Smooth muscle cell (in vitro differentiated cells): ENCODE measurements at regions not wholly inside any gene's neighbourhood (a gene's known extent, or its start where the extent isn't known, plus 50 kb on each side); places are given as distances from the start of the nearest gene placed in this dataset.

Experiments
- DNase-seq: peaks from one replicate; lab custom pipeline; 2025; ENCODE audit not compliant: unreplicated experiment; lab: John Stamatoyannopoulos, UW
- H2AFZ ChIP-seq: fragments of 200-600 bp; sonication (generic); 2 replicates; pipeline ENCODE4 v1.6.0; 2016; ENCODE audit warnings: antibody characterized with exemption, low read depth, mild to moderate bottlenecking
- H3F3A ChIP-seq: fragments of 200-600 bp; sonication (generic); 2 replicates; pipeline ENCODE4 v1.6.0; 2017; ENCODE audit warnings: antibody characterized with exemption, low read depth
- H3K27ac ChIP-seq: fragments of 200-600 bp; sonication (generic); 2 replicates; pipeline ENCODE4 v1.5.1; 2016; ENCODE audit warnings: low read depth, mild to moderate bottlenecking
- H3K27me3 ChIP-seq: fragments of 200-600 bp; sonication (generic); 2 replicates; pipeline ENCODE4 v1.6.1; 2016; ENCODE audit warnings: low read depth, mild to moderate bottlenecking
- H3K36me3 ChIP-seq: fragments of 200-600 bp; sonication (generic); 2 replicates; pipeline ENCODE4 v1.5.1; 2016; ENCODE audit warnings: low read depth
- H3K4me1 ChIP-seq: fragments of 200-600 bp; sonication (generic); 2 replicates; pipeline ENCODE4 v1.5.1; 2016; ENCODE audit warnings: low read depth
- H3K4me2 ChIP-seq: fragments of 200-600 bp; sonication (generic); 2 replicates; pipeline ENCODE4 v1.6.0; 2016; ENCODE audit warnings: mild to moderate bottlenecking
- H3K4me3 ChIP-seq: fragments of 200-600 bp; sonication (generic); 2 replicates; pipeline ENCODE4 v1.5.1; 2016; ENCODE audit warnings: mild to moderate bottlenecking
- H3K79me2 ChIP-seq: fragments of 200-600 bp; sonication (generic); 2 replicates; pipeline ENCODE4 v1.6.0; 2016; ENCODE audit warnings: low read depth, mild to moderate bottlenecking
- H3K9ac ChIP-seq: fragments of 200-600 bp; sonication (generic); 2 replicates; pipeline ENCODE4 v1.6.0; 2016; ENCODE audit warnings: low read depth
- H3K9me3 ChIP-seq: fragments of 200-600 bp; sonication (generic); replicated peaks from 2 replicates; pipeline ENCODE4 v1.5.1; 2016; ENCODE audit warnings: low read depth
- H4K20me1 ChIP-seq: fragments of 200-600 bp; sonication (generic); 2 replicates; pipeline ENCODE4 v1.6.0; 2016; ENCODE audit warnings: low read depth
- CTCF ChIP-seq: fragments of 200-600 bp; sonication (generic); IDR thresholded peaks from 2 replicates; pipeline ENCODE4 v1.5.1; 2017; ENCODE audit warnings: borderline replicate concordance, mild to moderate bottlenecking, antibody characterized with exemption; ENCODE audit not compliant: insufficient read depth, poor library complexity, severe bottlenecking
- WGBS: methylation state at CpG from one replicate; pipeline ENCODE4 v1.1.7; 2016; ENCODE audit warnings: low lambda C conversion rate; 5-methylcytosine and 5-hydroxymethylcytosine counted together

- Histone ChIP-seq H3K9me3 (no peaks in the 10 kb centered on the region), H2AFZ (no peak overlapping the region), H4K20me1 (no peaks in the 10 kb centered on the region), H3K36me3 (no peaks in the 10 kb centered on the region), H3K9ac (no peak overlapping the region), H3K4me1 (no peaks in the 10 kb centered on the region), H3K27ac (no peak overlapping the region), H3K4me2 (no peak overlapping the region), H3K79me2 (no peaks in the 10 kb centered on the region), H3K27me3 (no peaks in the 10 kb centered on the region), H3F3A (no peaks in the 10 kb centered on the region), H3K4me3 (no peak overlapping the region)
- WGBS, result 88% methylated on average over 4 of the region's 4 CpGs
- DNase-seq, result no peak
- TF ChIP-seq CTCF, result no peak
Observed at GRCh38 chr2:108128249-108128648, 111.5 kb upstream of the SULT1C3 start.

- 36% methylated on average over 4 of the region's 4 CpGs for WGBS
- Histone ChIP-seq H3K27ac (no peak overlapping the region), H3K9me3 (no peaks in the 10 kb centered on the region), H3K36me3 (no peaks in the 10 kb centered on the region), H3K4me3 (no peak overlapping the region), H3K27me3 (no peaks in the 10 kb centered on the region), H3K79me2 (no peaks in the 10 kb centered on the region), H4K20me1 (no peaks in the 10 kb centered on the region), H3K9ac (no peak overlapping the region), H2AFZ (no peak overlapping the region), H3F3A (no peaks in the 10 kb centered on the region), H3K4me1 (no peaks in the 10 kb centered on the region), H3K4me2 (no peak overlapping the region)
- no peak for DNase-seq
- TF ChIP-seq CTCF, result no peak
Observed at GRCh38 chr2:108129636-108130035, 110.1 kb upstream of the SULT1C3 start.

GRCh38 chr2:108133457-108133856 is 106.3 kb upstream of the SULT1C3 start:
- Histone ChIP-seq H3K4me3 (no peak overlapping the region), H3K36me3 (no peaks in the 10 kb centered on the region), H3K4me2 (no peak overlapping the region), H3F3A (no peaks in the 10 kb centered on the region), H3K4me1 (no peaks in the 10 kb centered on the region), H3K27ac (no peak overlapping the region), H3K27me3 (no peaks in the 10 kb centered on the region), H2AFZ (no peak overlapping the region), H4K20me1 (no peaks in the 10 kb centered on the region), H3K9me3 (no peaks in the 10 kb centered on the region), H3K79me2 (no peaks in the 10 kb centered on the region), H3K9ac (no peak overlapping the region)
- WGBS, result 55% methylated on average over 2 of the region's 2 CpGs
- no peak for DNase-seq
- TF ChIP-seq CTCF, result no peak

GRCh38 chr2:108139521-108139920 is 100.2 kb upstream of the SULT1C3 start:
- H3K36me3 ChIP-seq, result no peaks in the 10 kb centered on the region
- no peak overlapping the region for H3K4me2 ChIP-seq
- no peak overlapping the region for H3K4me3 ChIP-seq
- no peaks in the 10 kb centered on the region for H4K20me1 ChIP-seq
- H3K9me3 ChIP-seq, result no peaks in the 10 kb centered on the region
- H3K79me2 ChIP-seq, result no peaks in the 10 kb centered on the region
- H3K27me3 ChIP-seq, result no peaks in the 10 kb centered on the region
- no peak overlapping the region for H2AFZ ChIP-seq
- H3K4me1 ChIP-seq, result no peaks in the 10 kb centered on the region
- no peaks in the 10 kb centered on the region for H3F3A ChIP-seq
- 67% methylated on average over 2 of the region's 2 CpGs for WGBS
- DNase-seq, result no peak
- H3K27ac ChIP-seq, result no peak overlapping the region
- no peak for TF ChIP-seq CTCF
- H3K9ac ChIP-seq, result no peak overlapping the region
